DND-41 (cell line): ENCODE measurements at regions not wholly inside any gene's neighbourhood (a gene's known extent, or its start where the extent isn't known, plus 50 kb on each side); places are given as distances from the start of the nearest gene placed in this dataset.

ENCODE experiments used
- EZH2 ChIP-seq: IDR thresholded peaks from 3 replicates; pipeline ENCODE4 v1.6.1; 2012; ENCODE audit warnings: borderline replicate concordance, low read depth, mild to moderate bottlenecking, moderate library complexity, low read length, inconsistent platforms; ENCODE audit not compliant: severe bottlenecking
- TF ChIP-seq, protein P1 (sequence below): IDR thresholded peaks from 2 replicates; pipeline ENCODE4 v1.5.1; 2012; ENCODE audit warnings: borderline replicate concordance, low read length, moderate library complexity, mild to moderate bottlenecking; ENCODE audit not compliant: poor library complexity, severe bottlenecking; ENCODE audit errors: extremely low read depth

DNA sequence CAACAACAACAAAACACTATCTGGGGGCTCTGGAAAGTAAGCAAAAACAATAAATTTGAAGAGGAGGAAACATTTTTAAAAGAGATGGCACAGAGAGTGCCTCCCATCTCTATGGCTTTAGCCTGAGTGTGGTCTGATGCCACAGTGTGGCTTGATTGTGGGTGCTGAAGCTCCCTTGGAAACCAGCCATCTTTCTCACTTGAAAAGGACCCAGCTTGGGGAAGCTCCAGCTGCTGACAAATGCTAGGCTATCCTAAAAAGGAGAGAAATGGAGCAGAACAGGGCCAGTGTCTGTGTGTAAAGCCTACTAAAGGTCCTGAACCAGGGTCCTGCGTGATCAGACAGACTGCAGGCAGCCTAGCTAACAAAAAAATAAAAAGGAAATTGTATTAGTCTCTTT is 642.0 kb upstream of the PTBP2 start:
- TF ChIP-seq, protein P1, sequence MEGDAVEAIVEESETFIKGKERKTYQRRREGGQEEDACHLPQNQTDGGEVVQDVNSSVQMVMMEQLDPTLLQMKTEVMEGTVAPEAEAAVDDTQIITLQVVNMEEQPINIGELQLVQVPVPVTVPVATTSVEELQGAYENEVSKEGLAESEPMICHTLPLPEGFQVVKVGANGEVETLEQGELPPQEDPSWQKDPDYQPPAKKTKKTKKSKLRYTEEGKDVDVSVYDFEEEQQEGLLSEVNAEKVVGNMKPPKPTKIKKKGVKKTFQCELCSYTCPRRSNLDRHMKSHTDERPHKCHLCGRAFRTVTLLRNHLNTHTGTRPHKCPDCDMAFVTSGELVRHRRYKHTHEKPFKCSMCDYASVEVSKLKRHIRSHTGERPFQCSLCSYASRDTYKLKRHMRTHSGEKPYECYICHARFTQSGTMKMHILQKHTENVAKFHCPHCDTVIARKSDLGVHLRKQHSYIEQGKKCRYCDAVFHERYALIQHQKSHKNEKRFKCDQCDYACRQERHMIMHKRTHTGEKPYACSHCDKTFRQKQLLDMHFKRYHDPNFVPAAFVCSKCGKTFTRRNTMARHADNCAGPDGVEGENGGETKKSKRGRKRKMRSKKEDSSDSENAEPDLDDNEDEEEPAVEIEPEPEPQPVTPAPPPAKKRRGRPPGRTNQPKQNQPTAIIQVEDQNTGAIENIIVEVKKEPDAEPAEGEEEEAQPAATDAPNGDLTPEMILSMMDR = no peak
- TF ChIP-seq EZH2 = no peak
